Right atrium auricular region (tissue), 2 donors: ENCODE measurements at regions not wholly inside any gene's neighbourhood (a gene's known extent, or its start where the extent isn't known, plus 50 kb on each side); places are given as distances from the start of the nearest gene placed in this dataset.

Experiments
- DNase-seq: peaks from one replicate; pipeline ENCODE4 v3.0.0-alpha.2; 2019; ENCODE audit warnings: low spot score
- H3K27ac ChIP-seq, 2 donors: fragments of 200-600 bp; sonication (generic); 1 replicate in 1 of 2; 2 replicates in 1 of 2; pipeline ENCODE4 v1.5.1; 2016 to 2019
- H3K27me3 ChIP-seq, 2 donors: fragments of 200-600 bp; sonication (generic); one replicate each; pipeline versions ENCODE4 v1.5.1 to v1.6.0; 2017 to 2019
- H3K36me3 ChIP-seq: fragments of 200-600 bp; sonication (generic); one replicate; pipeline ENCODE4 v1.5.1; 2016
- H3K4me1 ChIP-seq, 2 donors: fragments of 200-600 bp; sonication (generic); one replicate each; pipeline versions ENCODE4 v1.5.1 to v1.6.0; 2017 to 2019
- H3K4me3 ChIP-seq, 2 donors: fragments of 200-600 bp; sonication (generic); 1 replicate in 1 of 2; 2 replicates in 1 of 2; pipeline ENCODE4 v1.5.1; 2017 to 2019; ENCODE audit warnings: mild to moderate bottlenecking in 1 of 2, moderate library complexity in 1 of 2
- H3K9me3 ChIP-seq, 2 donors: fragments of 200-600 bp; sonication (generic); one replicate each; pipeline ENCODE4 v1.5.1; 2019
- TF ChIP-seq, protein P1 (sequence below), 2 donors: fragments of 200-600 bp; sonication (generic); IDR thresholded peaks; one replicate each; pipeline ENCODE4 v1.5.1; 2019; ENCODE audit warnings: antibody characterized with exemption in 2 of 2

DNA sequence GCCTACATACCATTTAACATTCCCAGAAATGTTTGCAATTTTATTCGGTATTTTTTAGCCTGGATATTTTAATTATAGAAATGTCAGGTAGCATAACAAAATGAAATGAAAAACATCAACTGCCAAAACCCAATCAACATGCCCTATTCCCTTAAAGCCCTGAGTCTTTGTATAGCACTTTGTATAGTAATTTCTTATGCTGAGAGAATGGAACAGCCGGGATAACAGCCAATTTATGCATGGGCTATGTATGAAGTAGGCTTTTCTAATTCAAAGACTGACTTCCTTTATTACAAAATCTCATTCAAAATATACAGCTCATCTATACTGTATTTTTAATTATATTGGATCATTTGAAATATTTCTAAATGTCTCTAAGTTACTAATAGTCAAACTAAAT lies 513.0 kb upstream of the NAALADL2 start:
- no peak overlapping the region for H3K27ac ChIP-seq
- no peaks in the 10 kb centered on the region for H3K4me1 ChIP-seq
- H3K27me3 ChIP-seq: no peaks in the 10 kb centered on the region
- TF ChIP-seq, protein P1, sequence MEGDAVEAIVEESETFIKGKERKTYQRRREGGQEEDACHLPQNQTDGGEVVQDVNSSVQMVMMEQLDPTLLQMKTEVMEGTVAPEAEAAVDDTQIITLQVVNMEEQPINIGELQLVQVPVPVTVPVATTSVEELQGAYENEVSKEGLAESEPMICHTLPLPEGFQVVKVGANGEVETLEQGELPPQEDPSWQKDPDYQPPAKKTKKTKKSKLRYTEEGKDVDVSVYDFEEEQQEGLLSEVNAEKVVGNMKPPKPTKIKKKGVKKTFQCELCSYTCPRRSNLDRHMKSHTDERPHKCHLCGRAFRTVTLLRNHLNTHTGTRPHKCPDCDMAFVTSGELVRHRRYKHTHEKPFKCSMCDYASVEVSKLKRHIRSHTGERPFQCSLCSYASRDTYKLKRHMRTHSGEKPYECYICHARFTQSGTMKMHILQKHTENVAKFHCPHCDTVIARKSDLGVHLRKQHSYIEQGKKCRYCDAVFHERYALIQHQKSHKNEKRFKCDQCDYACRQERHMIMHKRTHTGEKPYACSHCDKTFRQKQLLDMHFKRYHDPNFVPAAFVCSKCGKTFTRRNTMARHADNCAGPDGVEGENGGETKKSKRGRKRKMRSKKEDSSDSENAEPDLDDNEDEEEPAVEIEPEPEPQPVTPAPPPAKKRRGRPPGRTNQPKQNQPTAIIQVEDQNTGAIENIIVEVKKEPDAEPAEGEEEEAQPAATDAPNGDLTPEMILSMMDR (IDR thresholded peaks at IDR 0.05): no peak
- no peaks in the 10 kb centered on the region for H3K36me3 ChIP-seq
- no peak overlapping the region for H3K4me3 ChIP-seq
- DNase-seq: no peak
- peaks cover 0 to 9% of the 10 kb centered on the region in 2 donors for H3K9me3 ChIP-seq

- Histone ChIP-seq H3K4me3 (no peak overlapping the region), H3K9me3 (peaks cover 0 to 13% of the 10 kb centered on the region in 2 donors), H3K4me1 (no peaks in the 10 kb centered on the region), H3K36me3 (no peaks in the 10 kb centered on the region), H3K27me3 (no peaks in the 10 kb centered on the region), H3K27ac (no peak overlapping the region)
- DNase-seq: no peak
- TF ChIP-seq, protein P1 (IDR thresholded peaks at IDR 0.05): no peak
Observed at GRCh38 chr3:174346571-174346970, 512.6 kb upstream of the NAALADL2 start.

DNA sequence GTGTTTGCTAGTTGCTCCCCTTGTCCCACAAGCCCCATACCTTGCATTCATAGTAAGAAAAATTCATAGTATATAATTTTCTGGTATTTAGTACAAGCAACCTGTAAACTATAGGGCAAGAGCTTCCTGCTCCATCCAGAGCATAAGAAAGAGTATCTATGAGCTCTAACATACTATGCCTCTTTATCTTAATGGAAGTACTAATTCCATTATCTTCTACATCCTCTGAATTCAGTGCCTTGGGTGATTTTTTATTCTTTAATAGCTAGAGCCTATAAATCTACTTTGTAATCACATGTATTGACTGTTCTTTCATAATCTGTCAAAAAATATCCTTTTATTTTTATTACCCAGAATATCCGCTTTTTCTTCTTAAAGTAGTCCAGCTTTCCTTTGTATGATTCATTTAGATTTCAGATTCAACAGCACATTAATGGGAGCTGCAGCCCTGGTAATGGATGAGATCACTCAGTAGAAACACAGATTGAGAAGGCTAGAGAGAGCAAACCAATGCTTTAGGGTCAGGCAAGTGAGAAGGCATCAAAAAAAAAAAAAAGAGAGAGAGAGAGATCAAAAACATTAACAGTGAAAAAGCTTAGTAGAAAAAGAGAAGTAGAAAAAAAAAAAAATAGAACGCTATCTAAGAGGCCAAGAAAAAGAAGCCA lies 511.5 kb upstream of the NAALADL2 start:
- no peak overlapping the region for H3K27ac ChIP-seq
- H3K36me3 ChIP-seq: no peaks in the 10 kb centered on the region
- peaks cover 0 to 17% of the 10 kb centered on the region in 2 donors for H3K9me3 ChIP-seq
- DNase-seq: no peak
- H3K4me3 ChIP-seq: no peak overlapping the region
- H3K4me1 ChIP-seq: no peaks in the 10 kb centered on the region
- TF ChIP-seq, protein P1 (IDR thresholded peaks at IDR 0.05): no peak
- H3K27me3 ChIP-seq: no peaks in the 10 kb centered on the region

GRCh38 chr3:174352227-174352626 lies 506.9 kb upstream of the NAALADL2 start:
- no peaks in the 10 kb centered on the region for H3K4me1 ChIP-seq
- peaks cover 0 to 17% of the 10 kb centered on the region in 2 donors for H3K9me3 ChIP-seq
- no peak for DNase-seq
- no peaks in the 10 kb centered on the region for H3K36me3 ChIP-seq
- H3K4me3 ChIP-seq: no peak overlapping the region
- no peak overlapping the region for H3K27ac ChIP-seq
- TF ChIP-seq, protein P1 (IDR thresholded peaks at IDR 0.05): no peak
- H3K27me3 ChIP-seq: no peaks in the 10 kb centered on the region

GRCh38 chr3:174355505-174355904 lies 503.6 kb upstream of the NAALADL2 start:
- no peaks in the 10 kb centered on the region for H3K36me3 ChIP-seq
- no peak overlapping the region for H3K27ac ChIP-seq
- peaks cover 0 to 10% of the 10 kb centered on the region in 2 donors for H3K9me3 ChIP-seq
- no peak overlapping the region for H3K4me3 ChIP-seq
- TF ChIP-seq, protein P1 (IDR thresholded peaks at IDR 0.05): no peak
- no peaks in the 10 kb centered on the region for H3K27me3 ChIP-seq
- no peak for DNase-seq
- H3K4me1 ChIP-seq: no peaks in the 10 kb centered on the region

GRCh38 chr3:174356596-174356995 lies 502.5 kb upstream of the NAALADL2 start:
- TF ChIP-seq, protein P1 (IDR thresholded peaks at IDR 0.05): no peak

More at GRCh38 chr3:174356596-174356995, 502.5 kb upstream of the NAALADL2 start:
- no peak overlapping the region for H3K27ac ChIP-seq
- no peak for DNase-seq
- H3K27me3 ChIP-seq: no peaks in the 10 kb centered on the region
- peaks cover 0 to 4% of the 10 kb centered on the region in 2 donors for H3K9me3 ChIP-seq
- H3K4me1 ChIP-seq: no peaks in the 10 kb centered on the region
- H3K4me3 ChIP-seq: no peak overlapping the region
- H3K36me3 ChIP-seq: no peaks in the 10 kb centered on the region
